GM18498 (cell line): ENCODE measurements at regions not wholly inside any gene's neighbourhood (a gene's known extent, or its start where the extent isn't known, plus 50 kb on each side); places are given as distances from the start of the nearest gene placed in this dataset.

ENCODE experiments used
- ATAC-seq: cut with Tn5 transposase; IDR thresholded peaks from one replicate; pipeline ENCODE4 v1.9.1; 2021; ENCODE audit warnings: mild to moderate bottlenecking, moderate library complexity; ENCODE audit not compliant: unreplicated experiment

DNA sequence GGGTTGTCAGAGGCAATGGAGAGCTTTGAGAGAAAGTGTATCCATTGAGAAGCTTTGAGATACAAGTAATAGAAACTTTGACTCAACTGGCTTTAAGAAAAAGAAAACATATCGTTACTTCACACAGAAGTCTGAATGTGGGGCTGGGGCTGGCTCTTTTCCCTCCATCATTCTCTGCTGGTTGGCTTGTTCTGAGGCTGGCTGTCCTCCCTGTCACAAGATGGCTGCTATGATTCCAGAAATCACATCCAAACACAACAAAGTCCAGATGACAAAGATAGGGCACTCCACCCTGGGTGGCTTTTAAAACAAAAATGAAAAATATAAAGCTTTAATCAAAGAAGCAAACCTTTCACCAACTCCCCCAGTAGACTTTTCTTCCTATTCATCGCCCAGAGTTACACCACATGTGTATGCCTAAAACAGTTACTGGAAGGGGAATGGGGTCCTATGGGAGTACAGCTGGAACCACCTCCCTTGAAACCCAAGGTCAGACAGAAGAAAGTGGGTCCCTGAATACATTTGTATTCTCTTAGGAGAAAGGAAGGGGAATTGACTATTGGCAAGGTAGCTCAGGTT, 284.3 kb downstream of the GAS1 start:
- ATAC-seq, result no peak

DNA sequence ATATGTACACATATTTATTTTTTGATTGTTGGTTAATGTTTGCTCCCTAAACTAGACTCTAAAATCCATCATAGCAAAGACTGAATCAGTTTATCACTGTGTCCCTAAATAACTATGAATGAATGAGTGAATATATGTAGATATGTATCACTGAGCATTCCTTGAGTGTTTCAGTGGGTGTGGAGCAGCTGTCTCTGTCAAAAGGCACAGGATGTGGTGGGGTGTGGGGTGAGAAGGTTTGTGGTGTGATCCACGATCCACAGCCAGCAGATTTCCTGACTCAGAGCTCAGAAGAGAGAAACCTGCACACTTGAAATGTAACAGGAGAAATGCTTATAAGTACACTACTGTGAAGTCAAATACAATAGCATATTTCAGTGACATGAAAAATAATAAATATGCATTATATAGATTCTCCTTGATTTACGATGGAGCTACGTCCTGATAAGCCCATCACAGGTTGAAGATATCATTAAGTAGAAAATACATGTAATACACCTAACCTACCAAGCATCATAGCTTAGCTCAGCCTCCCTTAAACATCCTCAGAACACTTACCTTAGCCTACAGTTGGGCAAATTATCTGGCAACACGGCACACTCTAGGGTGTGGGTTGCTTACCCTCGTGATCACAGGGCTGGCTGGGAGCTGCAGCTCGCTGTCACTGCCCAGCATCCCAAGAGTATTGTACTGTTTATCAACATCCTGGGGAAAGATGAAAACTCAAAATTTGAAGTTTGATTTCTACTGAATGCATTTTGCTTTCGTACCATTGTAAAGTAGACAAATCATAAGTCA, 287.0 kb downstream of the GAS1 start:
- no peak for ATAC-seq

GRCh38 chr9:86659413-86660046, 287.8 kb downstream of the GAS1 start:
- ATAC-seq, result no peak

DNA sequence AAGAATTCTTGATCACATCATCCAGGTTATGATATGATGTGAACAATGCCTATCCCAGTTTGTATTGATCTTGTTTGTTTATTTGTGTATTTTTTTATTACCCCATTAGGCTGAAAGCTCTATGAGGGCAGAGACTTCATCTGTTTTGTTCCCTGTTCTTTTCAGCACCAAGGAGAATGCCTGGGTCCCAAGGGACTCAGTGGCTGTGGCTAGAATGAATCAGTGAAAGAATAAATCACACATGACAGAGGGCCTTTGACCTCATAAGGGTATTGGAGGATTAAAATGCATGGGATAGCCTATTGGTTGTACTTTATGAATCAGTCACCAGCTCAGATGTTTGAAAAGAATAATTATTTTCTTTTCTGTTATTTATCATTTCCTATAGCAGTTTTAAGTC, 292.2 kb downstream of the GAS1 start:
- ATAC-seq, result no peak

DNA sequence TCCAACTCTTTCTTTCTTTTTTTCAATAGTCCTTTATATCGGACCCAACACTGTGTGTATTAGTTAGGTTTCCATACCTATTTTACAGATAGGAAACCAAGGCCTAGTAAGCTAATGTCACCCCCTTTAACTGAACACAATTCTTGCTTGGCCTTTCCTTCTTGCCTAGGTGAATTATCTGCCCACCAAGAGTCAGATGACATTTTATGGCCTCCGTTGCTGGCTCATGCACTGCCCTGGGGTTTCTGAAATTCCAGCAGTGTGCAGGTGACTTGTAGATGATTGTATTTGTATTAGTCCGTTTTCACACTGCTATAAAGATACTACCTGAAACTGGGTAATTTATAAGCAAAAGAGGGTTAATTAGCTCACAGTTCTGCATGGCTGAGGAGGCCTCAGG, 293.8 kb downstream of the GAS1 start:
- ATAC-seq, result no peak

DNA sequence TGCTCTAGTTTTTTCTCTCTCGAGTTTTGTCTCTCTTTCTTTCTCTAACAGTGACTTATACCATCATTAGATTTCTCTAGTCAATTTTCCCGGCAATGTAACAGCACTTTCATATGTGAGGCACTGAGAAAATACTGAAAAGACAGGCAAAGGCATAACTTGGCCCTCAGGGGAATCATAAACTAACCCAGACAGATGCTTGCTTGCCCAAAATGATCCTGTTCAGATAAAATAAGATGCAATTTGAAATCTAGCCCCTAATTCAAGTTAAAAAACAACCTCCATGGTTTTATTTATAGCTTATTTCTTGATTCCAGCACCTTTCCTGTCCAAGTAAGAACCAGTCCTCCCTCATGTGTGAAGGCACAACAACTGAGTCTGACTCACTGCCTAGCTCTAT, 294.6 kb downstream of the GAS1 start:
- no peak for ATAC-seq

DNA sequence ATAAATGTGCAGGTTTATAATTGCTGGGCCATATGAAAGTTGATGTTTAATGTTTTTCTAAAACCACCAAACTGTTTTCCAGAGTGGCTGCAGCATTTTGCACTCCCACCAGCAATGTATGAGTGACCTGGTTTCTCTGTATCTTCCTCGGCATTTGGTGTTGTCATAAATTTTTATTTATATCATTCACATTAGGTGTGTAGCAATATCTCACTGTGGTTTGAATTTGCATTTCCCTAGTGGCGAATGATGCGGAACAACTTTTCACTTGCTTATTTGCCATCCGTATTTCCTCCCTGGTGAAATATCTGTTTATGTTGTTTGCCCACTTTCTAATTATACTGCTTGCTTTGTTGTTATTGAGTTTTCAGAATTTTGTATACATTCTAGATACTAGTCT, 295.7 kb upstream of the TUT7 start:
- no peak for ATAC-seq

DNA sequence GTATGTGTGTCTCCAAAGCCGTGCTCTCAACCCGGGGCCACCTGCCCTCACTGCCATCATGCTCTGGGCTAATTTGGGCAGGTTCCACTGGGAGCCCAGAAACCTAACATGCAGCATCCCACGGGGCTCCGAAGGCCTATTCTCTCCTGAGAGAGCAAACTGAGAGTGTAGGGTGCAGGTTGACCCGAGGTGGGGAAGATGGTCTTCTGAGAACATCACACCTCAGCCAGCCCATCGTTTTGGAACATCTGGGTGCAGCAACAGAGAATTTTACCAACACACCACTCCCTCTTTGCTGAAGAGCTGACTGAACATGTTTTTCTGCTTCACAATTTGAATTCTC, 294.6 kb upstream of the TUT7 start:
- ATAC-seq, result no peak

DNA sequence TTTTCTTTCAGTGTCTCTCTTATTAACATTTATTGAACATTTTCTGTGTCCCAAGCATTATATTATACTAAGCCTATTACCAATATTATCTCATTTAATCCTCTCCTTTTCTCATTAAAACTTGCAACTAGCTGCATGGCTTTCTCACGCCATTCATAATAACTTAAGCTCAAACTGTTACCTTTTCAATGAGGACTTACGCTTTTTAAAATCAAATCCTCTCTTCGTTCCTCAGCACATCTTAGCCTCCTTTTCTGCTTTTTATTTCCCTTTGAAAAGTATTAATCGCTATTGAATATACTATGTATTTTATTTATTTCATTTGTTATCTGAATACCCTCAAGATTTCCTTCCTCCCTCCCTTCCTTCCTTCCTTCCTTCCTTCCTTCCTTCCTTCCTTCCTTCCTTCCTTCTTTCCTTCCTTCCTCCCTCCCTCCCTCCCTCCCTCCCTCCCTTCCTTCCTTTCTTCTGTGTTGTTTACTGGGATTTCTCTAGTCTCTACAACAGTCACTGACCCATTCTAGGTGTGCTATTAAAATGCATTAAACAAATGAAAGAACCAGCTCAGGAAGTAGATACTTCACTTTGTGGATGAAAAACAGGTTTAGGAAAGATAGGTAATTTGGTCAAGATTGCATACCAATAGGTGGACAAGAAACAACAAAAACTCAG, 294.1 kb upstream of the TUT7 start:
- no peak for ATAC-seq

DNA sequence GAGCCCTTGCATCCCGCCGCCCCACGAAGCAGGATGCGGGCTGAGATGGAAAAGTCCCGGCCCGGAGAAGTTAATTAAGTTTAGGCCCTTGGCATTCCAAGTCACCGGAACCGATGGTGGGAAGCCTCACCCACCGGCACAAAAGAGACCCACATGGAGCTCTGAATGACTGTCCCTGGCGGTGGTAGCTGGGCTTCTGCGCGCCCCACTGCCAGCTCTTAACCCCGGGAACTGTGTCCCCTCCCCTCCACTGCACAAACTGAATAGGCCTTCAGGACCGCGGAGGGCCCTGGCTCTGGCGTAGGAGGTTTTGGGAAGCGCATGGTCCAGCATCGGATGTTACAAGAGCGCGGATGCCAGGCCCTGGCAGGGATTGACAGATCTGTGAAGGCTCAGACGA, 291.1 kb upstream of the TUT7 start:
- no peak for ATAC-seq

DNA sequence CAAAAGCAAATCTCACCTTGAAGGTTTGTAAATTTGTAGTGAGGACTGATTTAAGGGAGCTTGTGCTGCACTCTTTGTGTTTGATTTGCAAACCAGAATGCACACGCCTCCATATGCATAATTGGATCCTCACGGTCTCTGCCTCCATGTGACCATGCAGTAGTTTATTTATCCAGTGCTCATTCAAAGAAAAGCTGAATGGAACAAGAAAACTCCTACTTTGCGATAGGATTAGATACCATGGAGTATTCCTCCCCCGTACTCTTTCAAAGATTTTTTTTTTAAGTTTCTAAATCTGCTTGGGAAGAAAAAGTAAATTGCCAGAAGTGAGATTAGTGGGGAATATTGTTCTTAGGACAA, 290.4 kb upstream of the TUT7 start:
- no peak for ATAC-seq

DNA sequence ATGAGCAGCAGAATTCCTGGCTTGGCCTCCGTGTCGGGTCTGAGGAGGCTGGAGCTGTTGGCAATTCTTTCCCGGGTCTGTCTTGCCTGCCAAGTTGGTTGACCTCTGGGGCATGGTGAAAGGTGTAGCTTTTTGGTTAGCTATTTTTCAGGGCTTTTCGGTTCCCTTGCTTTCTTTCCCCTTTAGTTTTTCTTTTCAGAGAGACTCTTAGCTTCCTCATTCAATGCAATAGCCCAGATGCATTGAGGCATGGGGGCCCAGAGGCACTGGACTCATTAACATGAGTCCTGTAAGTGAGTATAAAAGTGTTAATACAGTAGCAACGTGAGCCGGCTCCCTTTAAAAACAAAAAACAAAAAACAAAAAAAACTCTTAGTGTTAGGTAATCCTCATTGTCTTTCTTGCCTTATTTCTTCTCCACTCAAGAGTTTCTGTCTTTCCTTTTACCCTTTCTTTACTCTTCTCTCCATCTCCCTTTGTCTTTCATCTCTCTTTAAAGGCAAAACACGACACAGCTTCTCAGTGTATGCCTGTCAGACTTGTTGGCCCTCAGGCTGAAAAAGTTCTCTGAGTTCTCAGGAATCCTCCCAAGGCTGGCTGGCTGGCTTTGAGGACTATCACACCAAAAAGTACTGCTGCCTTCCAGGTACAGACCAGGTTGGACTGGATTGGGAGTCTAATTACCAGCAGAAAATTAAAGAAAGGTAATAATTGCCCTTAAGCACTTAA, 289.9 kb upstream of the TUT7 start:
- ATAC-seq, result no peak

- no peak for ATAC-seq
Observed at GRCh38 chr9:86642721-86643120, 288.5 kb upstream of the TUT7 start.

DNA sequence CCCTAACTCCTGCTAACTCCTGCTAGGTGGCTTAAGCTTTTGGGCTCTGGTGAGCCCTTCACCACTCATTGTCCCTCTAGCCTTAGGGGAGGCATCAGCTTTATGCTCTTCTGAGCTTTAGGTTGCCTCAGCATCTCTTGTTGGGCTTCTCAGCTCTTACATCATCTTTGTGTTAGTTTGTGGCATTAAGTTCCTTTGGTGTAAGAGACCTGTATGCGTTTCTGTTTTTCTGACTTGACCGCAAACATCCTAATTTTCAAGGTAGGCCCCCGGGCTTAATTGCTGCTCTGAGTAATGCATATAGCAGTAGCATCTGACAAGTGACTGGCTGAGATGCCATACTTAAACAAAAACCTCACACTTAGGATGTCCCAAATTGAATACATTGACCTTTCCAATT, 287.8 kb upstream of the TUT7 start:
- no peak for ATAC-seq

DNA sequence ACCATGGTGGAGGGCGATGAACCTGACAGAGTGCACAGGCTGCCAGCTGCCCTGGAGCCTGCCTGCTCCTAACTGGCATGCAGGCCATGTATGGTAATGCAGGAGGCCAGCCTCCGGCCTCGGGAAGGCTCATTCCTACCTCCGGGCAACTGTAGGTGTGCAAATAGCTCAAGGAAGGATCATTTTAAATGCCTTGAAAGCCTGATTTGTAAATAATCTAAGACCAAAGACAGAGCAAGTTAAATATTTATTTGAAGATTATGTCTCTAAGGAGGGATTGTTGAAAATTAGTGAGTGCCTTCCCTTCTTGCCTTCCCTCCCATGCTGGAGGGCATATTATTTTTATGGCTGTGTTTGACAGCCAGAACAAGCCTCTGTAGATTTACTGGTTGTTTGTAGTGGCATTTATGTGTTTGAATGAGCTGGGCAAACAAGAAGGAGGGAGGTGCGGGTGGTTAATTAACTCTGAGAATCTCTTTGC, 285.7 kb upstream of the TUT7 start:
- ATAC-seq, result no peak

DNA sequence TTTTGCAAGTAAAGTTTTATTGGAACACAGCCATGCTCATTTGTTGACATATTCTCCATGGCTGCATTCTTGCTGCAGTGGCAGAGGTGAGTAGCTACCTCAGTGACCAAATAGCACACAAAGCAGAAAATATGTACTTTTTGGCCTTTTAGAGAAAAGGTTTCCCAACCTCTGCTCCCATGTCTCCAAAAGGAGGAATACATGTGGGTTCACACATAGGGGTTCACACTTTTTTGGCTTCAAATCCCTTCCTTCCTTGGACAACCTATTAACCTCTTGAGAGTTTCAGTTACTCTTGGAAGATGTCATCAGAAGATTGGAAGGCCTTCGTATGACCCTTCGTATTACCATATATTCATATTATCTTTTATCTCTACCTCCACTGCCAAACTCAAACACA, 285.1 kb upstream of the TUT7 start:
- ATAC-seq, result no peak

- ATAC-seq, result no peak
Observed at GRCh38 chr9:86638109-86638508, 283.9 kb upstream of the TUT7 start.

DNA sequence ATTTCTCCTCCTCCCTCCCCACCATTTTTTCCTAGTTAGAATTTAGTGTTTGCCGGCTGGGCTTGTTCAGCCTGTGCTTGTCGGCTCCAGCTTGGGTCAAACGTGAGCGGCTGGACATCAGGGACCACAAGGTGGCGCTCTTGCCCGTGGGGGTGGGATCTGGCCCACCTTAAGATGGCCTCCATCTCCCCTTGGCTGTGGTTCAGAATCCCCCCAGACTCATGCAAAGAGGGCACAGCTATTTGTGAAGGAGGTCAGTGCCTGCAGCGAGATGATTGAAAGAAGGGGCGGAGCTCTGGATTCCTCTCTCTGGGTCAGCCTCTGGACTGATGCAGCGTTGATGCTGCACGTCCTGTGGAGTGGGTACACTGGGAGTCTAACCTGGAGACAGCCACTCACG, 283.3 kb upstream of the TUT7 start:
- ATAC-seq, result no peak

GRCh38 chr9:86636519-86636918, 282.3 kb upstream of the TUT7 start:
- ATAC-seq, result no peak

DNA sequence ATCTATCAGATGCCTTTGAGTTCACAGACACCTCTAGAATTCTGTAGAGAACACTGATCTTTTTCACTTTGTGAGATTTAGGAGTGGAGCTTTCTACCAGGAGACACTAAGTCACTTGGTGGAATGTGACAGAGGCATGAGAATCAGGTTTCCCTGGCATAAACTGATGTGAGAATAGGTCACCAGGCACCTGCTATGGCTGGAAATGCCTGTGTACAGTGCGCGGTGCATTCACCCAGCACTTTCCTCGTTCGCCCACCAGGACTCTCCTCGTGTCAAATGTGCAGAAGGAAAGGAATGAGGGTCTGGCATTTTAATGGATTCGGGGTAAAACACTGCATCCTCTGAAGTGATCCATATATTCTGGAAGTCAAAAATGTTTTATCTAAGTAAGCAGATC, 281.8 kb upstream of the TUT7 start:
- ATAC-seq, result no peak

- no peak for ATAC-seq
Observed at GRCh38 chr9:86634501-86634900, 280.3 kb upstream of the TUT7 start.
